Right atrium auricular region (tissue), 2 donors: ENCODE measurements at regions not wholly inside any gene's neighbourhood (a gene's known extent, or its start where the extent isn't known, plus 50 kb on each side); places are given as distances from the start of the nearest gene placed in this dataset.

ENCODE experiments used
- DNase-seq: peaks from one replicate; pipeline ENCODE4 v3.0.0-alpha.2; 2019; ENCODE audit warnings: low spot score
- H3K27ac ChIP-seq, 2 donors: fragments of 200-600 bp; sonication (generic); 1 replicate in 1 of 2; 2 replicates in 1 of 2; pipeline ENCODE4 v1.5.1; 2016 to 2019
- H3K27me3 ChIP-seq, 2 donors: fragments of 200-600 bp; sonication (generic); one replicate each; pipeline versions ENCODE4 v1.5.1 to v1.6.0; 2017 to 2019
- H3K36me3 ChIP-seq: fragments of 200-600 bp; sonication (generic); one replicate; pipeline ENCODE4 v1.5.1; 2016
- H3K4me1 ChIP-seq, 2 donors: fragments of 200-600 bp; sonication (generic); one replicate each; pipeline versions ENCODE4 v1.5.1 to v1.6.0; 2017 to 2019
- H3K4me3 ChIP-seq, 2 donors: fragments of 200-600 bp; sonication (generic); 1 replicate in 1 of 2; 2 replicates in 1 of 2; pipeline ENCODE4 v1.5.1; 2017 to 2019; ENCODE audit warnings: mild to moderate bottlenecking in 1 of 2, moderate library complexity in 1 of 2
- H3K9me3 ChIP-seq, 2 donors: fragments of 200-600 bp; sonication (generic); one replicate each; pipeline ENCODE4 v1.5.1; 2019
- TF ChIP-seq, protein P1 (sequence below), 2 donors: fragments of 200-600 bp; sonication (generic); IDR thresholded peaks; one replicate each; pipeline ENCODE4 v1.5.1; 2019; ENCODE audit warnings: antibody characterized with exemption in 2 of 2

DNA sequence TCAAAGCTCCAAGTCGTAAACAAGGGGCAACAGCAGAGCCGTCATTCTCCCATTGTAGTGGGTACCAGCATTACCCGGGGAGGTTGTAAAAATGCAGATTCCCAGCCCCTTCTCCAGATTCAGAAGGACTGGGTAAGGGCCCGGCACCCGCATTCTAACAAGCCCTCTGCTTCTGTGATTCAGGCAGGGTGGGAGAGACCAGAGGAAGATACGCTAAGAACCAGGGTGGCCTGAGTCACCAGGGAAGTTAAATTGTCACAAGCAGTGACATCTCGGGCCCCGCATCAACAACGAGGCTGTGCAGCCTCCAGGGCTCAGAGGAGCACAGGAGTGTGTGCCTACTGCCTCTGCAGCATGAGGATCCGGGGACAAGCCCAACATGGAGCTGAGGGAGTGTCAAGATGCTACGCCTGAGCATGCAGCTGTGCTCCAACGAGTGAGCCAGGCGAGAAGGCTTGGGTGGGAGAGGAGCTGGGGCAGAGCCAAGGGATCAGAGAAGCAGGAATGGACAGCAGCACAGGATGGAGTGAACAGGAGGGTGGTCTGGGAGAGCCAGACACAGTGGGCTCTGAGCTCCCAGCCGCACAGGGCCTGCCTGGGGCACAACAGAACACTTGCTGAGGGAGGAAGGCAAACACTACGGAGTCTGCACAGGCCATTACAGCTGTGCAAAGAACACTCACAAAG is 68.5 kb downstream of the CPN2 start:
- Histone ChIP-seq H3K36me3 (no peaks in the 10 kb centered on the region), H3K4me3 (no peak overlapping the region), H3K27ac (peak overlapping the region in 1 of 2 donors; percentile 10), H3K4me1 (peaks cover 0 to 39% of the 10 kb centered on the region in 2 donors), H3K9me3 (no peaks in the 10 kb centered on the region), H3K27me3 (no peaks in the 10 kb centered on the region)
- TF ChIP-seq, protein P1, sequence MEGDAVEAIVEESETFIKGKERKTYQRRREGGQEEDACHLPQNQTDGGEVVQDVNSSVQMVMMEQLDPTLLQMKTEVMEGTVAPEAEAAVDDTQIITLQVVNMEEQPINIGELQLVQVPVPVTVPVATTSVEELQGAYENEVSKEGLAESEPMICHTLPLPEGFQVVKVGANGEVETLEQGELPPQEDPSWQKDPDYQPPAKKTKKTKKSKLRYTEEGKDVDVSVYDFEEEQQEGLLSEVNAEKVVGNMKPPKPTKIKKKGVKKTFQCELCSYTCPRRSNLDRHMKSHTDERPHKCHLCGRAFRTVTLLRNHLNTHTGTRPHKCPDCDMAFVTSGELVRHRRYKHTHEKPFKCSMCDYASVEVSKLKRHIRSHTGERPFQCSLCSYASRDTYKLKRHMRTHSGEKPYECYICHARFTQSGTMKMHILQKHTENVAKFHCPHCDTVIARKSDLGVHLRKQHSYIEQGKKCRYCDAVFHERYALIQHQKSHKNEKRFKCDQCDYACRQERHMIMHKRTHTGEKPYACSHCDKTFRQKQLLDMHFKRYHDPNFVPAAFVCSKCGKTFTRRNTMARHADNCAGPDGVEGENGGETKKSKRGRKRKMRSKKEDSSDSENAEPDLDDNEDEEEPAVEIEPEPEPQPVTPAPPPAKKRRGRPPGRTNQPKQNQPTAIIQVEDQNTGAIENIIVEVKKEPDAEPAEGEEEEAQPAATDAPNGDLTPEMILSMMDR (IDR thresholded peaks at IDR 0.05) = no peak
- DNase-seq = peak; percentile 54

DNA sequence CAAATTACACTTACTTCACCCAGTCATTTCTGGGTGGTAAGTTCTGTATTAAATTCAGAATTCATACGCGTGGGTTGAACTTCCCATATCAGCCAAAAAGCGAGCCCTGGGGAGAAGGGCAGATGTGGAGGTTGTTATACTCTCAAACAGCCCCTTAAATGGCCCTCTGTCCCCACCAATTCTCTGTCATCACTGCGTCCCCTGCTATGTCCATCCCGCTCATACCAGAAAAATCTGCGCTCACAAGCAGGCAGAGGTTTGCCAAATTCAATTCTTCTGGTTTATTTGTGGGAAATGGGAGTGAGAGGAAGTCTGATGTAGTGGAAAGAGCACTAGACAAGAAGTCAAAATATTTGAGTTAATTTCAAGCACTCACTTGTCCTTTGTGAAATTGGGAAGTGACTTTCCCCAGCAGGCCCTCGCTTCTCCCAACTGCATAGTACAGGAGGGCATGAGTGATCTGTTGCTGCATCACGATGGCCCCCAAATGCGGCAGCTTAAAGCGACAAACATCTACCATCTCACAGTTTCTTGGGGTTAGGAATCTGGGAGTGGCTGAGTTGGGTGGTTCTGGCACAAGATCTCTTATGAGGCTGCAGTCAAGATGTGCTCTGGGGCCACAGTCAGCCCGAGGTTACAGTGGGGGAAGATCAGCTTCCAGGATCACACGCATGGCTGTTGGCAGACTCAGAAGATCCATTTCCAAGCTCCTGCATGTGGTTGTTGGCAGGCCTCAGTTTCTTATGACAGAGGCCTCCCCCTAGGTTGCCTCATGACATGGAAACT is 67.7 kb downstream of the CPN2 start:
- Histone ChIP-seq H3K9me3 (no peaks in the 10 kb centered on the region), H3K4me1 (peaks cover 0 to 31% of the 10 kb centered on the region in 2 donors), H3K27ac (peak overlapping the region; percentile 6 to 10), H3K27me3 (no peaks in the 10 kb centered on the region), H3K36me3 (no peaks in the 10 kb centered on the region), H3K4me3 (no peak overlapping the region)
- TF ChIP-seq, protein P1 (IDR thresholded peaks at IDR 0.05) = no peak
- peak; percentile 69 for DNase-seq

DNA sequence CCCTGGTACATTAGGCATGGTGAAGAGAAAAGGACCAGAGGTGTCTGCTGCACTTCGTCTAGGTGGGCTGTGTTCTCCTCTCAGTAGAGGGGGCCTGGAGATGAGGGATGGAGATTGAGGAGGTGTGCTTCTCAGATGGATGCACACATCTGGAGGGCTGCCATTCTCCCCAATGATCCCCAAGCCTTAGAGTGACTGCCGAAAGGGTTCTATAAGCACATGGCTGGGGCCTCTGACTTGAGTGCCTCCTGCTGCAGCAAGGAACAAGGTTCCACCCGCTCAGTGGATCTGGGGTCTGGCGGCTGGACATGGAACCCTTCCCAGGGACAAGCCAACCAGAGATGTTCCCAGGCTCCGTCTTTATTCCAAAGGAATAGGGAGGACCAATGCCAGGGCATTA is 66.8 kb downstream of the CPN2 start:
- H3K9me3 ChIP-seq = no peaks in the 10 kb centered on the region
- H3K27me3 ChIP-seq = no peaks in the 10 kb centered on the region
- peaks cover 0 to 21% of the 10 kb centered on the region in 2 donors for H3K4me1 ChIP-seq
- no peak overlapping the region for H3K4me3 ChIP-seq
- DNase-seq = no peak
- no peaks in the 10 kb centered on the region for H3K36me3 ChIP-seq
- H3K27ac ChIP-seq = no peak overlapping the region
- TF ChIP-seq, protein P1 (IDR thresholded peaks at IDR 0.05) = no peak

DNA sequence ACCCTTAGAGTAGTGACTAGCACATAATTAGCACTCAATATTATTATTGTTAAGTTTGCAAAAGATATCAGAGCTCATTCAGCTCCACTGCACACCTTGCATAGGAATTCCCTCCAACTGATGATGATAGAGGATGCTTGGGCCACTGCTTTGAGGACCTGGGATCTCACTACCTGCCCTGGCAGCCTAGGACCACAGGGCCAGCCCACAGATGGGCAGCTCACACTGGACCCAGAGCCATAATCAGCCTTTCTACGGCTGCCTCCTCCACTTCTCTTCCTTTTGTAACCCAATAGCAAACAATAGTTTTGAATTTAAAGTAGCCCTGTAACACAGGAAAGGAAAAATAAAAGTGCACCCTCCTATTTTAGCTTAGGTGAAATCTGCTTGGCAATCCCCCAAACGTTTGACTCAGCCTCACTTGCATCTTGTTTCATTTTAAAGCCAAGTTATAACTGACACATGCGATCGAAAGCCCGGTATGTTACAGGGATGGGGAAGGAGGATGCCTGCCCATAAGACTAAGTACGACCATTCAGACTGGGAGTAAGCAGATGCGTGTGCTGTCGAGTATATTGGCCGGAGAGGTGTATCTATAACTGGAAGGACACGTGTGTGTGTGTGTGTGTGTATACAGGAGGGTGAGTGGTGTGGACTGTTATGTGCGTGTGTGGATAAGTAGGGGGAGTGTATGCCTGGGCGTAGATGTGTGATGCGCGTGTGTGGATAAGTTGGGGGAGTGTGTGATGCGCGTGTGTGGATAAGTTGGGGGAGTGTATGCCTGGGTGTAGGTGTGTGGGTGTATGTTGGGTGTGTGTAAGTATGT is 65.9 kb downstream of the CPN2 start:
- Histone ChIP-seq H3K4me3 (no peak overlapping the region), H3K27ac (no peak overlapping the region), H3K36me3 (no peaks in the 10 kb centered on the region), H3K4me1 (peaks cover 0 to 19% of the 10 kb centered on the region in 2 donors), H3K27me3 (no peaks in the 10 kb centered on the region), H3K9me3 (peaks cover under 1 to 6% of the 10 kb centered on the region in 2 donors)
- TF ChIP-seq, protein P1 (IDR thresholded peaks at IDR 0.05) = no peak
- no peak for DNase-seq

GRCh38 chr3:194285850-194286197 is 65.3 kb downstream of the CPN2 start:
- H3K27me3 ChIP-seq = no peaks in the 10 kb centered on the region
- no peaks in the 10 kb centered on the region for H3K36me3 ChIP-seq
- H3K4me3 ChIP-seq = no peak overlapping the region

More at GRCh38 chr3:194285850-194286197, 65.3 kb downstream of the CPN2 start:
- peaks cover 0 to 19% of the 10 kb centered on the region in 2 donors for H3K4me1 ChIP-seq
- DNase-seq = no peak
- no peak overlapping the region for H3K27ac ChIP-seq
- TF ChIP-seq, protein P1 (IDR thresholded peaks at IDR 0.05) = no peak
- peaks cover 7 to 12% of the 10 kb centered on the region in 2 donors for H3K9me3 ChIP-seq
